ENCODE measurements at regions not wholly inside any gene's neighbourhood (a gene's known extent, or its start where the extent isn't known, plus 50 kb on each side); places are given as distances from the start of the nearest gene placed in this dataset.
"Not testable (repeated sequence)": the region's sequence is repeated elsewhere in the genome, so short reads cannot be mapped to it uniquely, and the experiment has no call there.

DNA sequence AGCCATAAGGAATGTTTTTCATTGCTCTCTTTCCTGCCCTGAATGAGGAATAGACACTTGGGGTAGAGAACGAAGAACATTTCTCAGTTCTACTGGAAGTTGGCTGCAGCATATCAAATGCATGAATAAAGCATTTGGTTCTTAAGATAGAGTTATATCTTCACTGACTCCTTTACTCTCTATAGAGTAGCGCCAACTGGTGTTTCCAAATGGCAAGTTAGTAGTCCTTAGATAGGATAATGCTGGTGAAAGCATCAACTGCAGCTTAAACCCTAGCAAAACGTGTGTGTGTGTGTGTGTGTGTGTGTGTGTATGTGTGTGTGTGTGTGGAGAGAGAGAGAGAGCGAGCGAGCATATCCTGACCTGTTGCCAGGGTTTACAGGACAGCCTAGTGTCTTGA is 62.2 kb upstream of the FRMPD4 start:
- no TSS peak for BruUV-seq (replicated peaks)
- peaks cover 2% of the 10 kb centered on the region for H3K27me3 ChIP-seq (replicated peaks; ENCODE audit: insufficient read depth, low read depth, low read length, poor library complexity)
- no peaks in the 10 kb centered on the region for H3K9me3 ChIP-seq (ENCODE audit: low read depth, low read length, poor library complexity, severe bottlenecking)
- no peak overlapping the region for H3K27ac ChIP-seq (ENCODE audit: low read depth, low read length, poor library complexity, severe bottlenecking)
- H3K4me1 ChIP-seq (ENCODE audit: insufficient read depth, low read length, poor library complexity, severe bottlenecking): no peaks in the 10 kb centered on the region
- TF ChIP-seq CTCF (conservative IDR thresholded peaks at IDR 0.05; ENCODE audit: low read depth, low read length) (no peak), EZH2 (IDR thresholded peaks at IDR 0.05; ENCODE audit: borderline replicate concordance, low read depth, low read length, poor library complexity, severe bottlenecking) (no peak)
- no peaks in the 10 kb centered on the region for H3K36me3 ChIP-seq (ENCODE audit: insufficient read depth, low read length, poor library complexity, severe bottlenecking)
- POLR2A ChIA-PET (ENCODE audit: low non-redundant PET): no interaction called here
- CTCF ChIA-PET: interaction anchor here (0.6 kb wide), 1 partner anchor 306 kb away, joined by 4 read pairs; no protein-coding TSS in a partner anchor
- DNase-seq (ENCODE audit: low spot score): no peak
- H3K4me3 ChIP-seq (ENCODE audit: low read depth, low read length, poor library complexity, severe bottlenecking): no peak overlapping the region
- intact Hi-C loops (cut with micrococcal nuclease; ENCODE audit: unreplicated experiment): loop anchor here (10.0 kb wide), 1 partner anchor 489 kb away; no protein-coding TSS in a partner anchor

- Histone ChIP-seq H3K27ac (ENCODE audit: low read depth, low read length, poor library complexity, severe bottlenecking) (no peak overlapping the region), H3K9me3 (ENCODE audit: low read depth, low read length, poor library complexity, severe bottlenecking) (no peaks in the 10 kb centered on the region), H3K27me3 (replicated peaks; ENCODE audit: insufficient read depth, low read depth, low read length, poor library complexity) (no peaks in the 10 kb centered on the region), H3K4me3 (ENCODE audit: low read depth, low read length, poor library complexity, severe bottlenecking) (no peak overlapping the region), H3K4me1 (ENCODE audit: insufficient read depth, low read length, poor library complexity, severe bottlenecking) (no peaks in the 10 kb centered on the region), H3K36me3 (ENCODE audit: insufficient read depth, low read length, poor library complexity, severe bottlenecking) (no peaks in the 10 kb centered on the region)
- intact Hi-C loops (cut with micrococcal nuclease; ENCODE audit: unreplicated experiment): loop anchor here (5.0 kb wide), 1 partner anchor 622 kb away; no protein-coding TSS in a partner anchor
- peak; percentile 37 for DNase-seq (ENCODE audit: low spot score)
- TF ChIP-seq CTCF (conservative IDR thresholded peaks at IDR 0.05; ENCODE audit: low read depth, low read length): peak; percentile 57
- TF ChIP-seq EZH2 (IDR thresholded peaks at IDR 0.05; ENCODE audit: borderline replicate concordance, low read depth, low read length, poor library complexity, severe bottlenecking): no peak
- no TSS peak for BruUV-seq (replicated peaks)
- ChIA-PET POLR2A (ENCODE audit: low non-redundant PET) (no interaction called here), CTCF (no interaction called here)
Observed at GRCh38 chrX:12080265-12080664, 58.0 kb upstream of the FRMPD4 start.

DNA sequence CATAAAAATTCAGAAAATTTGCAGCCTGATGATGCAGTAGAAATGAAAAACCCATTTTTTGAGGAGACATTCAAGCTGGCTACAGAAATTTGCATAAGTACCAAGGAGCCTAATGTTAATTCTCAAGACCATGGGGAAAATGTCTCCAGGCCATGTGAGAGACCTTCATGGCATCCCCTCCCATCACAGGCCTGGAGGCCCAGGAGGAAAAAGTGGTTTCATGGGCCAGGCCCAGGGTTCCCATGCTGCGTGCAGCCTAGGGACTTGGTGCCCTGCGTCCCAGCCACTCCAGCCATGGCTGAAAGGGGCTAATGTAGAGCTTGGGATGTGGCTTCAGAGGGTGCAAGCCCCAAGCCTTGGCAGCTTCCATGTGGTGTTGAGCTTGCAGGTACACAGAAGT is 55.3 kb upstream of the FRMPD4 start:
- H3K27ac ChIP-seq (ENCODE audit: low read depth, low read length, poor library complexity, severe bottlenecking); H3K4me1 ChIP-seq (ENCODE audit: insufficient read depth, low read length, poor library complexity, severe bottlenecking); H3K27me3 ChIP-seq (replicated peaks; ENCODE audit: insufficient read depth, low read depth, low read length, poor library complexity); BruUV-seq (replicated peaks); H3K9me3 ChIP-seq (ENCODE audit: low read depth, low read length, poor library complexity, severe bottlenecking); H3K4me3 ChIP-seq (ENCODE audit: low read depth, low read length, poor library complexity, severe bottlenecking); CTCF ChIA-PET; H3K36me3 ChIP-seq (ENCODE audit: insufficient read depth, low read length, poor library complexity, severe bottlenecking); DNase-seq (ENCODE audit: low spot score); POLR2A ChIA-PET (ENCODE audit: low non-redundant PET): not testable (repeated sequence)
- intact Hi-C loops (cut with micrococcal nuclease; ENCODE audit: unreplicated experiment): loop anchor here (5.0 kb wide), 1 partner anchor 619 kb away; no protein-coding TSS in a partner anchor
